Heart left ventricle (tissue), 16 donors: ENCODE measurements at regions not wholly inside any gene's neighbourhood (a gene's known extent, or its start where the extent isn't known, plus 50 kb on each side); places are given as distances from the start of the nearest gene placed in this dataset.
A peak's percentile ranks its signal among the peaks of the same experiment; 100 is the strongest.

ENCODE experiments used
- ATAC-seq, 4 donors: fragments of 200-7000 bp; cut with Tn5 transposase; one replicate each; pipeline ENCODE4 v1.9.1; 2020 to 2022; ENCODE audit warnings: moderate library complexity in 4 of 4, mild to moderate bottlenecking in 3 of 4, moderate number of reproducible peaks in 1 of 4
- DNase-seq, 5 donors: peaks; one replicate each; pipeline ENCODE4 v3.0.0-alpha.2; 2020
- H3K27ac ChIP-seq, 12 donors: fragments of 200-600 bp; sonication (generic) in 4 of 12; one replicate each; pipeline versions ENCODE4 v1.5.0 to v1.8.0; 2016 to 2022; ENCODE audit warnings: mild to moderate bottlenecking in 2 of 12
- H3K27me3 ChIP-seq, 9 donors: fragments of 200-600 bp; sonication (generic) in 2 of 9; one replicate each; pipeline versions ENCODE4 v1.5.1 to v1.8.0; 2016 to 2022; ENCODE audit warnings: mild to moderate bottlenecking in 3 of 9
- H3K36me3 ChIP-seq, 9 donors: fragments of 200-600 bp; sonication (generic) in 2 of 9; one replicate each; pipeline versions ENCODE4 v1.5.0 to v1.8.0; 2018 to 2022; ENCODE audit warnings: mild to moderate bottlenecking in 2 of 9
- H3K4me1 ChIP-seq, 12 donors: fragments of 200-600 bp; sonication (generic) in 4 of 12; one replicate each; pipeline versions ENCODE4 v1.5.0 to v1.8.0; 2016 to 2022; ENCODE audit warnings: mild to moderate bottlenecking in 3 of 12
- H3K4me3 ChIP-seq, 12 donors: fragments of 200-600 bp; sonication (generic) in 4 of 12; one replicate each; pipeline versions ENCODE4 v1.5.0 to v1.8.0; 2017 to 2022; ENCODE audit warnings: mild to moderate bottlenecking in 9 of 12, moderate library complexity in 4 of 12
- H3K9me3 ChIP-seq, 12 donors: fragments of 200-600 bp; sonication (generic) in 4 of 12; one replicate each; pipeline versions ENCODE4 v1.5.0 to v1.8.0; 2016 to 2022; ENCODE audit warnings: mild to moderate bottlenecking in 1 of 12
- POLR2A ChIP-seq, 2 donors: fragments of 450-650 bp; IDR thresholded peaks; one replicate each; pipeline ENCODE4 v1.6.1; 2017; ENCODE audit warnings: antibody characterized with exemption in 2 of 2, mild to moderate bottlenecking in 2 of 2, moderate library complexity in 2 of 2
- WGBS, 4 donors: extraction: QIAGEN DNeasy Blood & Tissue Kit in 2 of 4; methylation state at CpG; one replicate each; pipeline versions ENCODE4 v1.1.5 to v1.1.7; 2013 to 2018; 5-methylcytosine and 5-hydroxymethylcytosine counted together
- intact Hi-C, 10 donors: fragments of 100-400 bp; cut with DNase I; formaldehyde crosslinking; loops; one replicate each; pipeline versions ENCODE4 v1.11.1 to v1.14.2; 2022
- TF ChIP-seq, protein P1 (sequence below), 12 donors: fragments of 200-600 bp; sonication (generic) in 4 of 12; IDR thresholded peaks; one replicate each; pipeline versions ENCODE4 v1.5.0 to v1.8.0; 2018 to 2022; ENCODE audit warnings: antibody characterized with exemption in 12 of 12, mild to moderate bottlenecking in 5 of 12
- donor health status: ischemic (EF 13 %, LVEDD 7.1; RV severe dilation, severe dysfunction).
- donor health status: healthy with polysubstance abuse.
- donor health status: DM: no; HTN: yes; CAD: no.
- donor health status: DM: no; HTN: no; CAD: no.
- donor health status: ischemic (EF 25% LVEDD 6.9; RV normal size, moderate dysfunction).
- donor health status: ischemic (EF 25% LVEDD 5.7; RV mildly dilated, moderate dysfunction).
- donor health status: healthy.
- donor health status: DM: yes; HTN: yes; CAD: no.
- donor health status: ischemic (EF 35%, LVEDD 5.7; RV mildly dilated, moderate dysfunction).
- donor health status: nonischemic (EF 11% LVEDD 7.7; RV severe dilation, severe dysfunction).
- donor health status: DM: yes; HTN: yes; CAD: no.
- donor health status: PGD.
- donor health status: ischemic (EF 29% LVEDD 5.4; RV normal size, mild dysfunction).
- donor health status: nonischemic (EF 23%, LVEDD 6.1; RV moderate dilation, normal function).

DNA sequence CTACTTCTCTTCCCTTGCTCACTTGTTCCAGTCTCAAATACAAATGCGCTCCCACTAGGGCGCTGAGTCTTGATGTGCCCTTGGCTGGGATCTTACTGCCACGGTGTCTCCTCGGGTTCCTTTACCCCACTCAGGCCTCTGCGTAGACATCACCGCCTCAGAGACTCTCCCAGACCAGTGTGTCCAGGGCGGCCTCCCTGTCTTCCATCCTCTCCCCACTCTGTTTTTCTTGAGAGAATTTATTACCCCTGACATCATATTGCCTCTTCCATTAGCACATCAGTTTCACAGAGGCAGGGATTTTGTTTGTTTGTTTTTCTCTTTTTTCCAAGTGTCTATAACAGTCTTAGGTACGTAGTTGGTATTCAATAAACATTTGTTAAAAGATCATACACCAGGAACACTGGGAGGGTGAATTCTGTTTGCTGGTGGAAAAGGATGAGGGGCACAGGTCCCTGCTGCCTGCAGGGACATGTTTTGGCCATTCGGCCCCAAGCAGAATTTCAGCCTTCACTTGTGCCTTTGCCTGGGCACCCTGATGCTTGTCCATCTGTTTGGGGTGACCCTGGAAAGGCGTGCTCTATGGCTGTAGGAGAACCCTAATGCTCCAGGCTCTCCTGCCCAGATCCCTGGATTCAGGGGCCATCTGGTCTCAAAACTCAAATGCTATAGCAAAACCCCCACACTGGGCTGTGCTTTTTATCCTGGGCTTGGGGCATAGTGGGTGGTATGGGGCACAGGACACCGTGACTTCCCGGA, 55.0 kb downstream of the RPL37A start:
- intact Hi-C loops = no loop called here
- no peaks in the 10 kb centered on the region for H3K9me3 ChIP-seq
- no peak for TF ChIP-seq POLR2A (IDR thresholded peaks at IDR 0.05)
- TF ChIP-seq, protein P1, sequence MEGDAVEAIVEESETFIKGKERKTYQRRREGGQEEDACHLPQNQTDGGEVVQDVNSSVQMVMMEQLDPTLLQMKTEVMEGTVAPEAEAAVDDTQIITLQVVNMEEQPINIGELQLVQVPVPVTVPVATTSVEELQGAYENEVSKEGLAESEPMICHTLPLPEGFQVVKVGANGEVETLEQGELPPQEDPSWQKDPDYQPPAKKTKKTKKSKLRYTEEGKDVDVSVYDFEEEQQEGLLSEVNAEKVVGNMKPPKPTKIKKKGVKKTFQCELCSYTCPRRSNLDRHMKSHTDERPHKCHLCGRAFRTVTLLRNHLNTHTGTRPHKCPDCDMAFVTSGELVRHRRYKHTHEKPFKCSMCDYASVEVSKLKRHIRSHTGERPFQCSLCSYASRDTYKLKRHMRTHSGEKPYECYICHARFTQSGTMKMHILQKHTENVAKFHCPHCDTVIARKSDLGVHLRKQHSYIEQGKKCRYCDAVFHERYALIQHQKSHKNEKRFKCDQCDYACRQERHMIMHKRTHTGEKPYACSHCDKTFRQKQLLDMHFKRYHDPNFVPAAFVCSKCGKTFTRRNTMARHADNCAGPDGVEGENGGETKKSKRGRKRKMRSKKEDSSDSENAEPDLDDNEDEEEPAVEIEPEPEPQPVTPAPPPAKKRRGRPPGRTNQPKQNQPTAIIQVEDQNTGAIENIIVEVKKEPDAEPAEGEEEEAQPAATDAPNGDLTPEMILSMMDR (IDR thresholded peaks at IDR 0.05) = no peak
- H3K36me3 ChIP-seq = no peaks in the 10 kb centered on the region
- no peaks in the 10 kb centered on the region for H3K27me3 ChIP-seq
- 95 to 98% (median 96%) methylated on average over 12 of the region's 12 CpGs for WGBS, 4 donors
- ATAC-seq (no peak), DNase-seq (no peak)
- H3K27ac ChIP-seq = no peak overlapping the region
- H3K4me3 ChIP-seq = no peak overlapping the region
- H3K4me1 ChIP-seq = peaks cover 0 to 64% (median 24%) of the 10 kb centered on the region in 12 donors

DNA sequence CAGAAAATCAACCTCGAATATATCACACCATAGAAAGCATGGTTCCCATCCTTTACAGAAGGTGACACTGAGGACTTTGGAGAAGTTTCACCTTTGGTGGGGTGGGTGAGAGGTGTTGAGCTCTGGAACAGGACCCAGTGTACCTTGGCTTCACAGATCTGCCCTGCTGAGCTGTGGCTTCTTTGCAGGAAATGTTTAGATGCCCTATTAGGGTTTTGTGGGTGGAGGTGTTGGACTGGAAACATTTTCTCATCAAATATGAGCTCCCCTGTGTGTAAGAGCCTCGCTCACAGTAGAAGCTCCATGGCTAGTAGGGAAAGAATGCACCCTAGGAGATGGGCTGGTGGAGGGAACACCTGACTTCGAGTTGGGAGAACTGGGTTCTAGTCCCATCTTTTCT, 55.6 kb downstream of the RPL37A start:
- DNase-seq (no peak), ATAC-seq (no peak)
- Histone ChIP-seq H3K9me3 (no peaks in the 10 kb centered on the region), H3K36me3 (no peaks in the 10 kb centered on the region), H3K4me3 (no peak overlapping the region), H3K27ac (peak overlapping the region in 7 of 12 donors; percentile 28 to 69 (median 62)), H3K4me1 (peaks cover 0 to 58% (median 24%) of the 10 kb centered on the region in 12 donors), H3K27me3 (no peaks in the 10 kb centered on the region)
- 86 to 95% (median 88%) methylated on average over 3 of the region's 3 CpGs for WGBS, 4 donors
- intact Hi-C loops = no loop called here
- TF ChIP-seq POLR2A (IDR thresholded peaks at IDR 0.05) = no peak
- TF ChIP-seq, protein P1 (IDR thresholded peaks at IDR 0.05) = no peak

GRCh38 chr2:216554755-216555154, 56.1 kb downstream of the RPL37A start:
- Histone ChIP-seq H3K4me3 (no peak overlapping the region), H3K36me3 (no peaks in the 10 kb centered on the region), H3K9me3 (no peaks in the 10 kb centered on the region), H3K4me1 (peaks cover 0 to 54% (median 24%) of the 10 kb centered on the region in 12 donors), H3K27me3 (no peaks in the 10 kb centered on the region), H3K27ac (peak overlapping the region in 10 of 12 donors; percentile 28 to 72 (median 64))
- no peak for DNase-seq
- WGBS, 4 donors = 10 to 33% (median 27%) methylated on average over 1 of the region's 1 CpG
- ATAC-seq = peak; percentile 2 to 44 (median 12)
- intact Hi-C loops = no loop called here
- TF ChIP-seq, protein P1 (IDR thresholded peaks at IDR 0.05) = no peak
- no peak for TF ChIP-seq POLR2A (IDR thresholded peaks at IDR 0.05)

DNA sequence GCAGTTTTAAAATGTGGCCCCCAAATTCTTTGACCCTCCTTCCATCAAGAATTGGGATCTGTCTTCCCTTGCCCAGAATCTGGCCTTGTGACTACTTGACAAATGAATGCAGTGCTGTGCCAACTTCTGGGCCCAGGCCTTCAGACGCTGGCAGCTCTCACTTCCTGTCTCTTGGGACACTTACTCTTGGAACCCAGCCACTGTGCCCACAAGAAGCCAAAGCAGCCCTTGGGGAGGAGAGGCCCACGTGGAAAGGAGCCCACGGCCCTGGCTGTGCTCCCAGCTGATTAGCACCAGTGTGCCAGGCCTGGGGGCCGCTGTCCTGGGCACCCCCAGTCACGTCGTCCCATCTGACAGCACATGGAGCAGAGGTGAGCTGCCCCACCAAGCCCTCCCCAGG, 56.6 kb downstream of the RPL37A start:
- peaks cover 0 to 50% (median 23%) of the 10 kb centered on the region in 12 donors for H3K4me1 ChIP-seq
- no peak for TF ChIP-seq POLR2A (IDR thresholded peaks at IDR 0.05)
- TF ChIP-seq, protein P1 (IDR thresholded peaks at IDR 0.05) = no peak
- no peaks in the 10 kb centered on the region for H3K36me3 ChIP-seq
- H3K9me3 ChIP-seq = no peaks in the 10 kb centered on the region
- peak overlapping the region in 10 of 12 donors; percentile 28 to 72 (median 64) for H3K27ac ChIP-seq
- intact Hi-C loops = no loop called here
- ATAC-seq (peak; percentile 63 to 89 (median 86)), DNase-seq (peak; percentile 70 to 86 (median 78))
- no peak overlapping the region for H3K4me3 ChIP-seq
- 27 to 36% (median 27%) methylated on average over 3 to 6 of the region's 6 CpGs; no CpG with 5 or more reads in 1 of the 4 donors for WGBS, 4 donors
- H3K27me3 ChIP-seq = no peaks in the 10 kb centered on the region
